Fibroblast of the aortic adventitia (primary cell): ENCODE measurements at regions not wholly inside any gene's neighbourhood (a gene's known extent, or its start where the extent isn't known, plus 50 kb on each side); places are given as distances from the start of the nearest gene placed in this dataset.
"Not testable (repeated sequence)": the region's sequence is repeated elsewhere in the genome, so short reads cannot be mapped to it uniquely, and the experiment has no call there.

Source experiments
- DNase-seq: peaks from one replicate; pipeline ENCODE4 v3.0.0-alpha.2; 2010; ENCODE audit warnings: low read depth
- H3K4me3 ChIP-seq: 2 replicates; pipeline ENCODE4 v1.5.1; 2011; ENCODE audit warnings: low read depth, mild to moderate bottlenecking, control low read depth, low read length, moderate library complexity
- TF ChIP-seq, protein P1 (sequence below): IDR thresholded peaks from 2 replicates; pipeline ENCODE4 v1.5.1; 2011; ENCODE audit warnings: mild to moderate bottlenecking, low read length, control low read depth, inconsistent platforms; ENCODE audit not compliant: insufficient read depth

DNA sequence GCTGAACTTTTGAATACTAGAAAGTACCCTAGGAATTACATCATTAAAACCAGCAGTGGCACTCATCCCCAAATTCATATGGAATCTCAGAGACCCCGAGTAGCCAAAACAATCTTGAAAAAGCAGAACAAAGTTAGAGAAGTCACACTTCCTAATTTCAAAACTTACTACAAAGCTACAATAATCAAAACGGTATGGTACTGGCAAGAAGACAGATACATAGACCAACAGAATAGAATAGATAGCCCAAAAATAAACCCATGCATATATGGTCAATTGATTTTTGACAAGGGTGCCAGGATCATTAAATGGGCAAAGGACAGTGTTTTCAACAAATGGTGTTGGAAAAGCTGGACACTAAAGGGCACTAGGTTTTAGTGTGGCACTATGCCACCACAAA, 176.0 kb upstream of the NDUFV2 start:
- H3K4me3 ChIP-seq: no peak overlapping the region
- TF ChIP-seq, protein P1, sequence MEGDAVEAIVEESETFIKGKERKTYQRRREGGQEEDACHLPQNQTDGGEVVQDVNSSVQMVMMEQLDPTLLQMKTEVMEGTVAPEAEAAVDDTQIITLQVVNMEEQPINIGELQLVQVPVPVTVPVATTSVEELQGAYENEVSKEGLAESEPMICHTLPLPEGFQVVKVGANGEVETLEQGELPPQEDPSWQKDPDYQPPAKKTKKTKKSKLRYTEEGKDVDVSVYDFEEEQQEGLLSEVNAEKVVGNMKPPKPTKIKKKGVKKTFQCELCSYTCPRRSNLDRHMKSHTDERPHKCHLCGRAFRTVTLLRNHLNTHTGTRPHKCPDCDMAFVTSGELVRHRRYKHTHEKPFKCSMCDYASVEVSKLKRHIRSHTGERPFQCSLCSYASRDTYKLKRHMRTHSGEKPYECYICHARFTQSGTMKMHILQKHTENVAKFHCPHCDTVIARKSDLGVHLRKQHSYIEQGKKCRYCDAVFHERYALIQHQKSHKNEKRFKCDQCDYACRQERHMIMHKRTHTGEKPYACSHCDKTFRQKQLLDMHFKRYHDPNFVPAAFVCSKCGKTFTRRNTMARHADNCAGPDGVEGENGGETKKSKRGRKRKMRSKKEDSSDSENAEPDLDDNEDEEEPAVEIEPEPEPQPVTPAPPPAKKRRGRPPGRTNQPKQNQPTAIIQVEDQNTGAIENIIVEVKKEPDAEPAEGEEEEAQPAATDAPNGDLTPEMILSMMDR: no peak
- DNase-seq: no peak

DNA sequence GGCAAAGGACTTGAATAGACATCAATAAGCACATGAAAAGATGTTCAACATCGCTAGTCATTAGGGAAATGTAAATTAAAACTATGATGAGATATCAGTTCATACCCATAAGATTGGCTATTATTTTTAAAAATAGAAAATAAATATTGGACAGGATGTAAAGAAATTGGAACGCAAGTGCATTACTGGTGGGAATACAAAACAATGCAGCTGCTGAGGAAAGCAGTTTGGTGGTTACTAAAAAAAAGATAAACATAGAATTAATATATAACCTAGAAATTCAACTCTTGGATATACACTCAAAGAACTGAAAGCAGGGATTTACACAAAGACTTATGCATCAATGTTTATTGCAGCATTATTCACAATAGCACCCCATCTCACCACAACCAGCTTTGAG, 174.5 kb upstream of the NDUFV2 start:
- no peak overlapping the region for H3K4me3 ChIP-seq
- TF ChIP-seq, protein P1: no peak
- DNase-seq: no peak

DNA sequence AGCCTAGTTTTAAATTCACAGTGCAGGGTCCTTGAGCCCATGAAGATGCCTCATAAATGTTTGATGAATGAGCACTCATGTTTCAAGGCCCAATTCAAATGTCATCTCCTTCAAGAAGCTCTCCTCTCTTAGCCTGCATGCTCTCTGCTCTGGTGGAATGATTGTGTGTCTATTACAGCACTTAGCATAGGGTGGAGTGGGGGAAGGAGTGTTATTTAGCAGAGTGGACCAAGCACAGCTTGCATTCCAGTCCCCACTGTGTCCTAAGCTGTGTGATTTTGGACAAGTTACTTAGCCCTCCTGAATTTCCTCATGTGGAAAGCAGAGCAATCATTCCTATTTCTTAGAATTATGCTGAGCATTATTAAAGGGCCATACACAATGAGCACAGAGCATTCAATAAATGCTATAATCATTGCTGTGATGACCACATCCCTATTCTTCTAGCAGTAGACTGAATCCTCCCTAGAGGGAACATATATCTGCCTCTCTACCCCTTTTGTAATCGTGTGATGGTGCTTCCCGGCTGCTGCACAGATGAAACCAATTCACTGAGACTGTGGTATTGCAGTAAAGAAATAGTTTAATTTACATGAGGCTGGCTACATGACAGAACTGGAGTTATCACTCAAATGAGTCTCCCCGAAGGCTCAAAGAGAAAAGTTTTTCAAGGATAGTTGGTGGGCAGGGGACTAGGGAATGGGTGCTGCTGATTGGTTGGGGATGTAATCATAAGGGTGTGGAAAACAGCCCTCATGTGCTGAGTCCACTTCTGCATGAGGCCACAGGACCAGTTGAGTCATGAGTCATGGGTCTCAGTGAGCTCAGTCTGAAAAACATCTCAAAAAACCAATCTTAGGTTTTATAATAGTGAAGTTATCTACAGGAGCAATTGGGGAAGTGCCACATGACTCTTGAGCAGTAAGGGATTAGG, 173.4 kb upstream of the NDUFV2 start:
- no peak overlapping the region for H3K4me3 ChIP-seq
- TF ChIP-seq, protein P1: no peak
- no peak for DNase-seq

DNA sequence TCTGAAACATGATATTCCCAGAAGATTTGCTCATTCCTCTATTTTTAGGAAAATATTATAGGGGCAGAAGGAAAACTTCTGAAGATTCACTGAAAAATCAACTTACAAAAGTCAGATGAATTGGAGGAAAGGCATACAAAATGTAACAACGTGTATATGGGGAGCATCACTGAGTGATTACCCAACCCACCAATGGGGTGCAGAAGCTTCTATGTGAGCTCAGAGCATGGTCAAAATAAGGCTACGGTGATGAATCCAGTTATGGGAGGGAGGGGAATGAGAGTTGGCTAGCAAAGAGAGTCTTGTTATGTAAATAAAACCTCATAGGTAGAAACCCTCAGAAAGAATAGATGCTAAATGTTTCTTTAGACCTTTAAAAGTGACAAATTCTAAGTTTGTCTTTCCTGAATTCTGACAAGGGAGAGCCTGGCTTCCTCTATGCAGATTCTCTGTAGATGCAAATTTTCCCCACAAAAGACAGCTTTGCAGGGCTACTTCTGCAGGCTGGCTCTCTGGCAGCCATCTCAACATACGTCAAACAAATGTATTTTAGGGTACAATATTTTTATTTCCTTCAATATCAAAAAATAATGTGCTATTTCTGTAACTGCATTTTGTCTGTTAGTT, 171.4 kb upstream of the NDUFV2 start:
- H3K4me3 ChIP-seq: no peak overlapping the region
- TF ChIP-seq, protein P1: no peak
- peak; percentile 33 for DNase-seq

DNA sequence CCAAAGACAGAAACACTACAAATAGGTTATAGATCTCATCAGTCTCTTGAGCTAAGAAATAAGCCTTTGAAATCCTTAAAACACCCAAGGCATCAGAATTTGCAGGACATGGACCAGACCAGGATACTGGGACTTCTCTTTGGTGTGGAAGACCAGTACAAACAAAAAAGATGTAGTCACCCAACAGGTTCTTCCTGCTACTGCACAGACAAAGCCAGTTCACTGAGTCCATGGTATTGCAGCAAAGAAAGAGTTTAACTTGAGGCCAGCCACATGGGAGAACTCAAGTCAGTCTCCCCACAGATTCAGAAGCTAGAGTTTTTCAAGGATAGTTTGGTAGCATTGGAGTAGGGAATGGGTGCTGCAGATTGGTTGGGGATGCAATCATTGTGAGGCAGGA, 169.6 kb upstream of the NDUFV2 start:
- no peak overlapping the region for H3K4me3 ChIP-seq
- TF ChIP-seq, protein P1: no peak
- DNase-seq: no peak

DNA sequence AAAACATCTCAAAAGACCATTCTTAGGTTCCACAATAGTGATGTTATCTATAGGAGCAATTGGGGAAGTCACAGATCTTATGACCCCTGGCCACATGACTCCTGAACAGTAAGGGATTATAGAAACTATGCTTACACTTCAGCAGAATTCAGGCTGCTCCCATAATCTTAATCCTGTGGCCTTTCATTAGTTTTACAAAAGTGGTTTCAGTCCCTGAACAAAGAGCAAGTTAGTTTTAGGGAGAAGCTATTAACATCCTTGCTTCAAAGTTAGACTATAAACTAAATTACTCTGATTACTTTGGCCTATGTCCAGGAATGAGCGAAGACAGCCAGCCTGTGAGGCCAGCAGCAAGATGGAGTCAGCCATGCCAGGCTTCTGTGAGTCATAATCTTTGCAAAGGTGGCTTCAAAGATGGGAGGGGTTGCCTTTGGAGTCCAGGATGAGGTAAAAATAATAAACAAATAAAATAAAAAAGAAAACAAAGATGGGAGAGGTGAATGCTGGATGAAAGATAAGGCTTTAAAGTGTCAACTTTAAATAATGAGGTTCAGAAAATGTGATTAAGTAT, 168.7 kb upstream of the NDUFV2 start:
- no peak for DNase-seq
- TF ChIP-seq, protein P1: no peak
- H3K4me3 ChIP-seq: no peak overlapping the region

DNA sequence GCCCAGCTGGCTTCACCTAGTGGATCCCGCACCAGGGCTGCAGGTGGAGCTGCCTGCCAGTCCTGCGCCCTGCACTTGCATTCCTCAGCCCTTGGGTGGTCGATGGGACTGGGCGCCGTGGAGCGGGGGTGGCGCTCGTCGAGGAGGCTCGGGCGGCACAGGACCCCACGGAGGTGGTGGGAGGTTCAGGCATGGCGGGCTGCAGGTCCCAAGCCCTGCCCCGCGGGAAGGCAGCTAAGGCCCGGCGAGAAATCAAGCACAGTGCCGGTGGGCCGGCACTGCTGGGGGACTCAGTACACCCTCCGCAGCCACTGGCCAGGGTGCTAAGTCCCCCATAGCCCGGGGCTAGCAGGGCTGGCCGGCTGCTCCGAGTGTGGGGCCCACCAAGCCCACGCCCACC, 167.2 kb upstream of the NDUFV2 start:
- not testable (repeated sequence) for DNase-seq, H3K4me3 ChIP-seq
